Liver (tissue), 3 donors: ENCODE measurements at regions not wholly inside any gene's neighbourhood (a gene's known extent, or its start where the extent isn't known, plus 50 kb on each side); places are given as distances from the start of the nearest gene placed in this dataset.

Source experiments
- CTCF ChIP-seq: fragments of 150-350 bp; IDR thresholded peaks from 2 replicates; pipeline ENCODE4 v1.5.1; 2017; ENCODE audit warnings: improper control_type of control experiment, low read depth, low read length; ENCODE audit not compliant: missing input control
- TAF1 ChIP-seq: conservative IDR thresholded peaks from 2 replicates; pipeline ENCODE4 v1.6.1; 2016; ENCODE audit warnings: antibody characterized with exemption, mild to moderate bottlenecking
- TF ChIP-seq, protein P1 (sequence below): IDR thresholded peaks from 2 replicates; pipeline ENCODE4 v1.6.1; 2016; ENCODE audit warnings: antibody characterized with exemption
- donor health status: healthy.
- donor health status: healthy.

DNA sequence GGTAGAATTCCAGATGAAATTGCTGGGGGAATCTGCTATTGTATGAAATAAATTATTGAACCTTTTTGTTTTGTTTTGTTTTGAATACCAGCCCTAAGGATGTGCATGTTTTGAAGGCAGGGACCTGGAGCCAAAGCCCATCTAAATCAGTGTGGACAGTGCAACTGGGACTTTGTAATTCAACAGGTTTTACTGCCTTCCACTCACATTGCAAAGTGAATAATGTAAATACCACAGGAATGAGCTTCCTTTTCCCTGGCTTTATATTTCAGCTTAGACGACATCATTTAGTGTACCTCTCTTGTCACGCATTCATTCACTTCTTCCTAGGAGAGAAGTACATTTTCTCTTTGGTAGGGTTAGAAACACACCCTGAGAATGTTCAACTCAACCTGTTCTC lies 795.0 kb downstream of the CENPC start:
- no peak for TF ChIP-seq CTCF
- no peak for TF ChIP-seq TAF1
- TF ChIP-seq, protein P1, sequence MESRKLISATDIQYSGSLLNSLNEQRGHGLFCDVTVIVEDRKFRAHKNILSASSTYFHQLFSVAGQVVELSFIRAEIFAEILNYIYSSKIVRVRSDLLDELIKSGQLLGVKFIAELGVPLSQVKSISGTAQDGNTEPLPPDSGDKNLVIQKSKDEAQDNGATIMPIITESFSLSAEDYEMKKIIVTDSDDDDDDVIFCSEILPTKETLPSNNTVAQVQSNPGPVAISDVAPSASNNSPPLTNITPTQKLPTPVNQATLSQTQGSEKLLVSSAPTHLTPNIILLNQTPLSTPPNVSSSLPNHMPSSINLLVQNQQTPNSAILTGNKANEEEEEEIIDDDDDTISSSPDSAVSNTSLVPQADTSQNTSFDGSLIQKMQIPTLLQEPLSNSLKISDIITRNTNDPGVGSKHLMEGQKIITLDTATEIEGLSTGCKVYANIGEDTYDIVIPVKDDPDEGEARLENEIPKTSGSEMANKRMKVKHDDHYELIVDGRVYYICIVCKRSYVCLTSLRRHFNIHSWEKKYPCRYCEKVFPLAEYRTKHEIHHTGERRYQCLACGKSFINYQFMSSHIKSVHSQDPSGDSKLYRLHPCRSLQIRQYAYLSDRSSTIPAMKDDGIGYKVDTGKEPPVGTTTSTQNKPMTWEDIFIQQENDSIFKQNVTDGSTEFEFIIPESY = no peak
